IPS DF 4.7 (cell line): ENCODE measurements at regions not wholly inside any gene's neighbourhood (a gene's known extent, or its start where the extent isn't known, plus 50 kb on each side); places are given as distances from the start of the nearest gene placed in this dataset.

Source experiments
- DNase-seq: peaks from one replicate; pipeline ENCODE4 v3.0.0-alpha.2; 2013; ENCODE audit warnings: low spot score; ENCODE audit errors: extremely low read depth

DNA sequence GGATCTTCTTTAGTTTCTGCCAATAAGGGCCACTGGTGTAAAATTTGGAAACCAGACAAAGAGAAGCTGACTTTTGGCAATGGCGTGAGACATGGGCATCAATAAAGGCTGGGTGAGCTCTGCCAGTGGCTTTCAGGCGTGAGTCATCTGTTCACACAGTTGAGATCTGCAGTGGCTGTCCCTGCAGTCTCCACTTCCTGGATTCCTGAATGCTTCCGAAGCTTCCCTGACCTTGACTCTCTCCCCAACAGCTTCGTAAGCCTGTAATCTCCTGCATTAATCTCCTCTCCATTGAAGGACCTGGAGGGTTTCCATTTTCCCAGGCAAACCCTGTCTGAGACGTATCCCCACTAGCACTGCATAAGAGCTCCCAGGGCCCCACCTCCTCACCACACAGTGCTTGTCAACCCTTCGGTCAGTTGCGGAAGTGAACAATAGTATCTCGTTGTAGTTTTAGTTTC, 574.7 kb downstream of the TBC1D22A start:
- no peak for DNase-seq

DNA sequence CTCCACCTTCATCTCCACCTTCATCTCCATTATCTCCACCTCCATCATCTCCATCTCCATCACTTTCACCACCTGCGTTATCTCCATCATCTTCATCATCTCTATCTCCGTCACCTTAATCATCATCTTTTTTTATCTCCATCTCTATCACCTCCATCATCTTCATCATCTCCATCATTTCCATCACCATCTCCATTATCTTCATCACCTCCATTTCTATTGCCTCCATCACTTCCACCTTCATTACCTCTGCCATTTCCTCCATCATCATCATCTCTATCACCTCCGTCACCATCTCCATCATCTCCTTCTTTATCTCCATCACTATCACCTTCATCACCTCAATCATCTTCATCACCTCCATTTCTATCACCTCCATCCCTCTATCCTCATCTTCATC, 573.5 kb downstream of the TBC1D22A start:
- no peak for DNase-seq

DNA sequence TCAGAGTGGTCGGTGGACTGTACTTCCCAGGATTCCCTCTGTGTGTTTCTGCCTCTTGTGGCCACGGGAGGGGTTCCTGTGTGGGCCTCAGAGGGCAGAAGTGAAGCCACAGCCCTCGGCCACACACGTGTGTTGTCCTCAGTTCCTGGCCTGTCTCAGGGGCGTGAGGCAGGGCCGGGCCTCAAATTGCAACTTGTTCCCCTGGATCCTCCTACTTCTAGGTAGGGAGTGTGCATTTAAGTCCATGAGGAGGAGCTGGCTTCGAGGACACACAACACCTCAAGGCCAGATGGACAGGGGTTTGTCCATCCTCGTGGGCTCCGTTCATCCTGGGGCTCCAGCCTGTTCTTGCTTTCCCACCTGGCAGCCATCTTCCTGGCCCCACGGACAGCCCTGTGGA, 573.0 kb downstream of the TBC1D22A start:
- no peak for DNase-seq

DNA sequence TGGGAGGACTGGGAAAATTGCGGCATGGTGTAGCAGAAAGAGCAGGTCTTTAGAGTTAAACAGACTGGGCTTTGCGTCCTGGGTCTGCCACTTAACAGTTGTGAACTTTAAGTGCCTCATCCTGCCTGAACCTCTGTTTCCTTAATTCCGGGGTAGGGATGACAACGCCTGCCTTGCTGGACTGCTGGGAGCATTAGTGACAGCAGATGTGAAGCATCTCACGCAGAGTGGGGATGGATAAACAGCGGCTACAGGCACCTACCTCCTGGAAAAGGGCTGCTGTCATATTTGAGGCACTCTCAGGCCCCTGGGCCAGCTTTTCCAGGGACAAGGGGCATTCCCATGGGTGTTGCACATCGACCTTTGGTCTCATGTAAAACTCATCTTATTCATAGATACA, 572.2 kb downstream of the TBC1D22A start:
- no peak for DNase-seq

- no peak for DNase-seq
Measured at GRCh38 chr22:47333625-47334024, 571.2 kb downstream of the TBC1D22A start.

- no peak for DNase-seq
Measured at GRCh38 chr22:47332246-47332980, 570.0 kb downstream of the TBC1D22A start.

GRCh38 chr22:47331750-47332149, 569.3 kb downstream of the TBC1D22A start:
- DNase-seq: no peak

DNA sequence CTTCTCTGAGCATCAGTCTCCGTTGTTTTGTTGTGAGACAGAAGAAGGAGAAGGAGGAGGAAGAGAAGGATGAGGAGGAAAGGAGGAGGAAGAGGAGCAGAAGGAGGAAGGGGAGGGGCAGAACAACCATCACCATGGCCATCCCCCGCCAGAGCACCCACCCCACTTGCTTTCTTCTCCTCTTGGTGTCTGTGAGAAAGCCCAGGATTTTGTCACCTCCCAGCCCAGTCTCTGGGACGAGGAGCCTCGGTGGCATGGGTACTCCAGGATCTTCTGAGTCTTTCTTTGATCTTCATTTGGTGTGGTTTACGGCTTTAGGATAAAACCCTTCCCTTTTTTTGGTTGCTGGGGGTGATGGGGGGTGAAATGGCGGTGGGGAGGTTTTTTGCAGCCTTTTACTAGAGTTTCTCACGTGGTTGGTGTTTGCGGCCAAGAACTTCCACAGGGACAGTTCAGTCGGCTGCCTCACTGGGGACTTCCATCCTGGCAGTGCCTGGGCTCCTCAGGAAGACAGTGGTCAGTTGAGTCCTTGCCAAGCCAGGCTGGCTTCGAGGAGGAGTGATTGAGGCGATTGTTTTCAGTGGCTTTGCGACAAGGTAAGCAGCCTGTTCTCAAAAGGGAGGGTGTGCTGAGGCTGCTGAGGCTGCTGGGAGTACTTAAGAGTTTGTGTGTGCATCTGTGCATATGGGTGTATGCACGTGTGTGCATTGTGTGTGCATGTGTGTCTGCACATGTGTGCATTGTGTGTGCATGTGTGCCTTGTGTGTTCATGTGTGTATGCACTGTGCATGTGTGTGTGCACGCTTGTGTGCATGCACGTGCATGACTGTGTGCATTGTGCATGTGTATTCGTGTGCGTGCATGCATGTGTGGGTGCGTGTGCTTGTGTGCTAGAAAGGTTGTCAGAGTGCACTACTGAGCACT, 567.5 kb downstream of the TBC1D22A start:
- DNase-seq: no peak

DNA sequence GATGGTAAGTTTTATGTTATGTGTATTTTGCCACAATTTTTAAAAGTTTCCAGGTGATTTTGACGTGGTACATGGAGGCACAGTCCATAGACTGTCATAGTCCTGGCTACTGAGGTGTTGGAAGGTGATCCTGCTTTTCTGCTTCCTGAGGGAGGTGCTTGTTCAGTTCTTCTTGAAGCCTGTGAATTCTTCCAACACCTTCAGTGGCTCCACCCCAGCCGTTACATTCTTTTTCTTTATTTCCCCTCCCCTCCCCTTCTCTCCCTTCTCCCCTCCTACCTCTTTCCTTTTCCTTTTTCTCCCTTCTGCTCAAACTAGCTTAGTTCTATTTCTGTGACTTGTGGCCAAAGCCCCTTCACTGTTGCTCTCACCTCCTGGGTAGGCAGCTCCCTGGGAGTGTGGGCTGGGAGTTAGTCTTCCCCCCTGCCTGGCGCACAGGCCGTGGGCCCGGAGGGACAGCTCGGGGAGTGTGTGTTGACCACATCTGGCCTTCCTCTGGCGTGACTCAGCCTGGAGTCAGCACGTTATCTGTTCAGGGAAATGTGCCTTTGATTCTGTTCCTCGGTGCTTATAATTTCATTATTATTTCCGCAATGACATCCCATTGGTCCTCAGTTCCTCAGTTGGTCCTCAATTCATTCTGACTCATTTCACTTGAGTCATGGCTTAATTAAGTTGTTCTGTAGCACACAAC, 566.2 kb downstream of the TBC1D22A start:
- no peak for DNase-seq

DNA sequence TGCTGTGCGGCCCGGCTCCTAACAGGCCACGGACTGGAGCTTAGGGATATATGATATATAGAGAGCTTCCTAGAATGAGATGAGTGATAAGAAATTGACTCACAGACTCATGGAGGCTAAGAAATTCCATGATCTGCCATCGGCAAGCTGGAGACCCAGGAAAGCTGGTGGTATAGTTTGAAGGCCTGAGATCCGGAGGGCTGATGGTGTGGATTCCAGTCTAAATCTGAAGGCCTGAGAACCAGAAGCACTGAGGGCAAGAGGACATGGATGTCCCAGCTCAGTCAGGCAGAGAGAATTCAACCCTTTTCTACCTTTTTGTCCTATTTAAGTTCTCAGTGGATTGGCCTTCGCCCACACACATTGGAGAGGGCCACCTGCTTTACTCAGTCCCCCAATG, 564.8 kb downstream of the TBC1D22A start:
- no peak for DNase-seq

- DNase-seq: no peak
Measured at GRCh38 chr22:47325249-47325648, 562.8 kb downstream of the TBC1D22A start.

- DNase-seq: no peak
Measured at GRCh38 chr22:47324435-47324990, 562.1 kb downstream of the TBC1D22A start.

DNA sequence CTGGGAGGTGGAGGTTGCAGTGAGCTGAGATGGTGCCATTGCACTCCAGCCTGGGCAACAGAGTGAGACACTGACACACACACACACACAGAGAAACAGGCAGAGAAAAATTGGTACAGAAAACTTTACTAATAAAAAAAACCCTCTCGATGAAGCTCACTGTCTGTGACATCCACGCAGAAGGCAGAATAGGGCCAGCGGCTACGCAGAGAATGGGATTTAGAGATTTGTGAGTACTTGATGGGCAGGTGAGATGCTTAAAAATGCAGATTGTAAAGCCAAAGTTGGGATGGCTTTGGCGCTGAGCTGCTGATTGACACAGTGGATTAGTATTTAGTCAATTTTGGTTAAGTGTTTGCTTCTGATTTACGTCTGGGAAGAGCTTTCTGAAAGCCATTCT, 561.1 kb downstream of the TBC1D22A start:
- no peak for DNase-seq

- DNase-seq: no peak
Measured at GRCh38 chr22:47322854-47323253, 560.4 kb downstream of the TBC1D22A start.

- no peak for DNase-seq
Measured at GRCh38 chr22:47320560-47320959, 558.1 kb downstream of the TBC1D22A start.

DNA sequence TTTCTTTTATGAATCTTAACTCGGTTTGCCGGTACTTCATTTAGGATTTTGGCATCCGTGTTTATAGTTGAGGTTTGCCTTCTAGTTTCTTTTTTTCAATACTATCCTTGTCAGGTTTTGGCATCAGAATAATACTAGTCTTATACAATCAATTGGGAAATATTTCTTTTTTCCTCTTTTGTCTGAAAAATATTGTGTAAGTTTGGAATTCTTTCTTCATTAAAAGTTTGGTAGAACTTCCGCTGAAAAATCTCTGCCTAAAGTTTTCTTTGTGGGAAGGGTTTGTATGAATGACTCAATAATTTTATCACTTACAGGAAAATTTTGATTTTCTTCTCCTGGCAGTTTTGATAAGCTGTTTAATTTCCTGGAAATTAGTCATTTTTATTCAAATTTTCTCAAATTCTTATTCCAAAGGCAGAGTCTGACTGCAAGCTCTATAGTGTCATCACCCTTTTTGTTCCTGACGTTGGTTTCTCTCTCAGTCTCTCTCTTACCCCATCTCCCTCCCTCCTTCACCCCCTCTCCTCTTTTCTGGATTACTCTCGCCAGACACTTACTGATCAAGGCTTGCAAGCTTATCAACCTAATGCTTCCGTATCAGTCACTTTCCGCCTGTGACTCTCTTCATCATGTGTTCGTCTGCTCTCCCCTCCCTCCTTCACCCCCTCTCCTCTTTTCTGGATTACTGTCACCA, 555.7 kb downstream of the TBC1D22A start:
- no peak for DNase-seq

- DNase-seq: no peak
Measured at GRCh38 chr22:47315862-47316419, 553.5 kb downstream of the TBC1D22A start.

DNA sequence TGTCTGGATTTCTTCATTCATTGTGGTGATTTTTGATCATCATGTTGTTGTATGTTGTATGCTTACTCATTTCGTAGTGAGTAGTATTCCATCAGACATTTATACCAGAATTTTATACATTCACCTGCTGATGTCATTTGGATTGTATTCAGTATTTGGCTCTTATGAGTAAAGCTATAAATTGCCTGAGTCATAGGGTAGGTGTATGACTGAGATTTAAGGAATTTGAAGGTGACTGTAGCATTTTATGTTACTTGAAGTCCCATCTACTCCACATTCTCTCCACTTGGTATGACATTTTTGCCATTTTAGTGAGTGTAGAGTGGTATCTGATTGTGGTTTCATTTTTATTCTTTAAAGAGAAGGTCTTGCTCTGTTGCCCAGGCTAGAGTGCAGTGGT, 548.2 kb downstream of the TBC1D22A start:
- DNase-seq: no peak

DNA sequence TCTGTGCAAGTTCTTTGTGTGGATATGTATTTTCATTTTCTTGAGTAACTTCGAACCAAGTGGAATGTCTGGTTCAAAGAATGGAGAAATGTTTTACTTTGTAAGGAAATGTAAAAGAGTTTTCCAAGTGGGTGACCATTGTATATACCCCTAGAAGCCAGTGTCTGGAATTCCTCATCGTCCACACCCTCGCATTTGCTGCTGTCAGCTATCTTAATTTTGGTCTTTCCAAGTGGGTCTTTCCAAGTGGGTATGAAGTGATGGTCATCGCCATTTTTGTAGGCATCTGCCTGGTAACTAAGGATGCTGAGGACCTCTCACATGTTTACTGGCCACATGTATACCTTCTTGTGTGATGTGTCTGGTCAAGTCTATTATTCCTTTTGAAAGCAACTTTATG, 547.5 kb downstream of the TBC1D22A start:
- DNase-seq: no peak

DNA sequence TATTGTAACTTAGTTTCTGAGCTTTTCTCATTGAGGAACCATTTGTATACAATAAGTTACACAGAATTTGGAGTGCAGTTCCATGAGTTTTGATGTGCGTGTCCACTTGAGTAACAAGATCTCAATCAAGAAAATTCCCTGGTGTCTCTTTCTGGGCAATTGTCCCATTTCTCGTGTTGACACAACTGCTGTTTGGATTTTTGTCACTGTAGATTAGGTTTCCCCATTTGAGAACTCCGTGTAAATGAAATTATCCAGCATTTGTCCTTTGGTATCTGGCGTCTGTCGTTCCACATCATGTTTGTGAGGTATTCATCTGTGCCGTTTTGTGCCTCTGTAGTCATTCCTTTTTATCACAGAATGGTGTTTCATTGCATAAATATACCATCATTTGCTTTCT, 547.0 kb downstream of the TBC1D22A start:
- DNase-seq: no peak

- no peak for DNase-seq
Measured at GRCh38 chr22:47308886-47309285, 546.4 kb downstream of the TBC1D22A start.
